ENCODE measurements at regions not wholly inside any gene's neighbourhood (a gene's known extent, or its start where the extent isn't known, plus 50 kb on each side); places are given as distances from the start of the nearest gene placed in this dataset.

GRCh38 chr1:22330092-22330759 is 121.4 kb upstream of the ZBTB40 start:
- ATAC-seq (no peak), DNase-seq (no peak)
- no peaks in the 10 kb centered on the region for H3K4me1 ChIP-seq
- H3K27ac ChIP-seq, result no peak overlapping the region
- no peak overlapping the region for H3K4me3 ChIP-seq
- H3K27me3 ChIP-seq (ENCODE audit: low read depth), result peaks cover 8% of the 10 kb centered on the region
- no peaks in the 10 kb centered on the region for H3K36me3 ChIP-seq
- H3K9me3 ChIP-seq, result no peaks in the 10 kb centered on the region
- intact Hi-C loops (cut with DNase I), result no loop called here
- no peak for TF ChIP-seq CTCF (IDR thresholded peaks at IDR 0.05)

- intact Hi-C loops (cut with DNase I), result no loop called here
- no peak overlapping the region for H3K4me3 ChIP-seq
- no peak for DNase-seq
- H3K9me3 ChIP-seq, result no peaks in the 10 kb centered on the region
- no peaks in the 10 kb centered on the region for H3K36me3 ChIP-seq
- ATAC-seq, result no peak
- no peak overlapping the region for H3K27ac ChIP-seq
- no peak for TF ChIP-seq CTCF (IDR thresholded peaks at IDR 0.05)
- H3K4me1 ChIP-seq, result no peaks in the 10 kb centered on the region
- peaks cover 8% of the 10 kb centered on the region for H3K27me3 ChIP-seq (ENCODE audit: low read depth)
These were observed 120.9 kb upstream of the ZBTB40 start for GRCh38 chr1:22330760-22331119.

GRCh38 chr1:22331618-22332423 is 119.8 kb upstream of the ZBTB40 start:
- no peaks in the 10 kb centered on the region for H3K4me1 ChIP-seq
- TF ChIP-seq CTCF (IDR thresholded peaks at IDR 0.05), result no peak
- no peaks in the 10 kb centered on the region for H3K9me3 ChIP-seq
- no peaks in the 10 kb centered on the region for H3K36me3 ChIP-seq
- intact Hi-C loops (cut with DNase I), result no loop called here
- no peak overlapping the region for H3K4me3 ChIP-seq
- DNase-seq (no peak), ATAC-seq (peak in 1 of 2 donors; percentile 25)
- H3K27ac ChIP-seq, result no peak overlapping the region
- peaks cover 8% of the 10 kb centered on the region for H3K27me3 ChIP-seq (ENCODE audit: low read depth)

- intact Hi-C loops (cut with DNase I), result no loop called here
- no peaks in the 10 kb centered on the region for H3K36me3 ChIP-seq
- no peak for DNase-seq
- no peak for TF ChIP-seq CTCF (IDR thresholded peaks at IDR 0.05)
- H3K27me3 ChIP-seq (ENCODE audit: low read depth), result peaks cover 8% of the 10 kb centered on the region
- no peak overlapping the region for H3K27ac ChIP-seq
- H3K4me1 ChIP-seq, result no peaks in the 10 kb centered on the region
- no peak overlapping the region for H3K4me3 ChIP-seq
- no peak for ATAC-seq
- H3K9me3 ChIP-seq, result no peaks in the 10 kb centered on the region
These were observed 119.3 kb upstream of the ZBTB40 start for GRCh38 chr1:22332424-22332717.

GRCh38 chr1:22332795-22333499 is 118.7 kb upstream of the ZBTB40 start:
- ATAC-seq (peak; percentile 31 to 37), DNase-seq (no peak)
- Histone ChIP-seq H3K27me3 (ENCODE audit: low read depth) (peaks cover 8% of the 10 kb centered on the region), H3K4me1 (no peaks in the 10 kb centered on the region), H3K36me3 (no peaks in the 10 kb centered on the region), H3K4me3 (no peak overlapping the region), H3K27ac (no peak overlapping the region), H3K9me3 (no peaks in the 10 kb centered on the region)
- no peak for TF ChIP-seq CTCF (IDR thresholded peaks at IDR 0.05)
- intact Hi-C loops (cut with DNase I), result no loop called here
